ENCODE measurements at regions not wholly inside any gene's neighbourhood (a gene's known extent, or its start where the extent isn't known, plus 50 kb on each side); places are given as distances from the start of the nearest gene placed in this dataset.

- ATAC-seq = no peak
- H3K4me1 ChIP-seq (ENCODE audit: control insufficient read depth, insufficient read depth, low read length) = no peaks in the 10 kb centered on the region
Observed at GRCh38 chr1:244212797-244213475, 161.9 kb downstream of the ZBTB18 start.

GRCh38 chr1:244214009-244214967, 163.2 kb downstream of the ZBTB18 start:
- WGBS (ENCODE audit: insufficient coverage) = 87% methylated on average over 16 of the region's 17 CpGs
- no peak overlapping the region for H3K4me3 Mint-ChIP-seq
- ATAC-seq = no peak

More at GRCh38 chr1:244212797-244213475, 161.9 kb downstream of the ZBTB18 start:
- H3K27ac ChIP-seq (ENCODE audit: low read length) = no peak overlapping the region
- H3K9me3 ChIP-seq (ENCODE audit: control insufficient read depth, insufficient read depth, low read length) = no peaks in the 10 kb centered on the region
- no peaks in the 10 kb centered on the region for H3K9me3 Mint-ChIP-seq
- intact Hi-C loops (cut with micrococcal nuclease) = no loop called here
- no peaks in the 10 kb centered on the region for H3K36me3 ChIP-seq (ENCODE audit: control insufficient read depth, insufficient read depth, low read length)
- TF ChIP-seq CTCF (IDR thresholded peaks at IDR 0.05) = no peak
- H3K36me3 Mint-ChIP-seq = no peaks in the 10 kb centered on the region
- 81% methylated on average over 6 of the region's 8 CpGs for WGBS (ENCODE audit: insufficient coverage)
- peaks cover 6 to 12% of the 10 kb centered on the region in 2 donors for H3K27me3 Mint-ChIP-seq (ENCODE audit: low read depth in 2 of 2)
- no peaks in the 10 kb centered on the region for H3K4me1 Mint-ChIP-seq
- H3K4me3 Mint-ChIP-seq = no peak overlapping the region
- H3K27ac Mint-ChIP-seq = no peak overlapping the region
- no peaks in the 10 kb centered on the region for H3K27me3 ChIP-seq (ENCODE audit: control insufficient read depth, insufficient read depth, low read length)
- no peak for DNase-seq
- H3K4me3 ChIP-seq (ENCODE audit: low read length) = no peak overlapping the region

GRCh38 chr1:244216836-244217235, 165.8 kb downstream of the ZBTB18 start:
- ATAC-seq = no peak
- WGBS (ENCODE audit: insufficient coverage) = 92% methylated on average over 5 of the region's 5 CpGs
- Mint-ChIP-seq H3K4me3 (no peak overlapping the region), H3K36me3 (no peaks in the 10 kb centered on the region), H3K27ac (no peak overlapping the region), H3K4me1 (no peaks in the 10 kb centered on the region), H3K9me3 (no peaks in the 10 kb centered on the region), H3K27me3 (ENCODE audit: low read depth in 2 of 2) (peaks cover 0 to 4% of the 10 kb centered on the region in 2 donors)
- intact Hi-C loops (cut with micrococcal nuclease) = no loop called here
- Histone ChIP-seq H3K36me3 (ENCODE audit: control insufficient read depth, insufficient read depth, low read length) (no peaks in the 10 kb centered on the region), H3K4me3 (ENCODE audit: low read length) (no peak overlapping the region), H3K27me3 (ENCODE audit: control insufficient read depth, insufficient read depth, low read length) (no peaks in the 10 kb centered on the region), H3K4me1 (ENCODE audit: control insufficient read depth, insufficient read depth, low read length) (no peaks in the 10 kb centered on the region), H3K9me3 (ENCODE audit: control insufficient read depth, insufficient read depth, low read length) (no peaks in the 10 kb centered on the region), H3K27ac (ENCODE audit: low read length) (no peak overlapping the region)
- TF ChIP-seq CTCF (IDR thresholded peaks at IDR 0.05) = no peak
- no peak for DNase-seq

More at GRCh38 chr1:244214009-244214967, 163.2 kb downstream of the ZBTB18 start:
- Mint-ChIP-seq H3K4me1 (no peaks in the 10 kb centered on the region), H3K36me3 (no peaks in the 10 kb centered on the region), H3K9me3 (no peaks in the 10 kb centered on the region), H3K27me3 (ENCODE audit: low read depth in 2 of 2) (peaks cover 0 to 4% of the 10 kb centered on the region in 2 donors), H3K27ac (no peak overlapping the region)
- Histone ChIP-seq H3K4me1 (ENCODE audit: control insufficient read depth, insufficient read depth, low read length) (no peaks in the 10 kb centered on the region), H3K9me3 (ENCODE audit: control insufficient read depth, insufficient read depth, low read length) (no peaks in the 10 kb centered on the region), H3K36me3 (ENCODE audit: control insufficient read depth, insufficient read depth, low read length) (no peaks in the 10 kb centered on the region), H3K4me3 (ENCODE audit: low read length) (no peak overlapping the region), H3K27me3 (ENCODE audit: control insufficient read depth, insufficient read depth, low read length) (no peaks in the 10 kb centered on the region), H3K27ac (ENCODE audit: low read length) (no peak overlapping the region)
- no peak for TF ChIP-seq CTCF (IDR thresholded peaks at IDR 0.05)
- intact Hi-C loops (cut with micrococcal nuclease) = no loop called here
- no peak for DNase-seq

Data from natural killer cell (primary cell).